Activated naive CD8-positive, alpha-beta T cell treated with anti-CD3 and anti-CD28 coated beads, Interleukin-2, amount 10 ng/mL, durations not matched to agents 7 days and 5 days (primary cell): ENCODE measurements at regions not wholly inside any gene's neighbourhood (a gene's known extent, or its start where the extent isn't known, plus 50 kb on each side); places are given as distances from the start of the nearest gene placed in this dataset.
"Not testable (repeated sequence)": the region's sequence is repeated elsewhere in the genome, so short reads cannot be mapped to it uniquely, and the experiment has no call there.

Experiments used
- ATAC-seq: fragments of 150-1000 bp; cut with Tn5 transposase; one replicate; pipeline ENCODE4 v1.10.0; 2021; ENCODE audit warnings: low read depth, moderate library complexity
- POLR2A ChIA-PET: fragments of 350-600 bp; sonication (Branson Sonifier 250); formaldehyde crosslinking; loops from one replicate; lab custom pipeline; 2021; ENCODE audit warnings: antibody characterized with exemption; lab: Charles Lee
- DNase-seq: peaks from one replicate; pipeline ENCODE4 v3.0.0; 2021
- H3K27ac Mint-ChIP-seq: one replicate; pipeline ENCODE4 v1.8.0; 2022; ENCODE audit warnings: mild to moderate bottlenecking, mixed read lengths
- H3K27me3 Mint-ChIP-seq: one replicate; pipeline ENCODE4 v1.8.0; 2022; ENCODE audit warnings: mild to moderate bottlenecking, moderate library complexity, mixed read lengths
- H3K36me3 Mint-ChIP-seq: one replicate; pipeline ENCODE4 v1.8.0; 2021; ENCODE audit warnings: mild to moderate bottlenecking, mixed read lengths
- H3K4me1 Mint-ChIP-seq: one replicate; pipeline ENCODE4 v1.8.0; 2021; ENCODE audit warnings: mixed read lengths
- H3K4me3 Mint-ChIP-seq: one replicate; pipeline ENCODE4 v1.8.0; 2022; ENCODE audit warnings: mild to moderate bottlenecking, moderate library complexity, mixed read lengths
- H3K9me3 Mint-ChIP-seq: one replicate; pipeline ENCODE4 v1.8.0; 2021; ENCODE audit warnings: mixed read lengths

- H3K27me3 Mint-ChIP-seq, result no peaks in the 10 kb centered on the region
- no peaks in the 10 kb centered on the region for H3K36me3 Mint-ChIP-seq
- ATAC-seq, result no peak
- no peaks in the 10 kb centered on the region for H3K4me1 Mint-ChIP-seq
- H3K4me3 Mint-ChIP-seq, result no peak overlapping the region
- no peak overlapping the region for H3K27ac Mint-ChIP-seq
- POLR2A ChIA-PET, result no interaction called here
- no peaks in the 10 kb centered on the region for H3K9me3 Mint-ChIP-seq
- no peak for DNase-seq
Observed at GRCh38 chr6:74892091-74892490, 313.8 kb downstream of the COL12A1 start.

- DNase-seq (no peak), ATAC-seq (no peak)
- Mint-ChIP-seq H3K4me3 (no peak overlapping the region), H3K27me3 (no peaks in the 10 kb centered on the region), H3K27ac (no peak overlapping the region), H3K36me3 (no peaks in the 10 kb centered on the region), H3K9me3 (no peaks in the 10 kb centered on the region), H3K4me1 (no peaks in the 10 kb centered on the region)
- POLR2A ChIA-PET, result no interaction called here
Observed at GRCh38 chr6:74891349-74891831, 314.5 kb downstream of the COL12A1 start.

GRCh38 chr6:74889635-74890034 lies 316.2 kb downstream of the COL12A1 start:
- ATAC-seq, result no peak
- H3K9me3 Mint-ChIP-seq, result no peaks in the 10 kb centered on the region
- H3K36me3 Mint-ChIP-seq, result no peaks in the 10 kb centered on the region
- H3K4me3 Mint-ChIP-seq, result no peak overlapping the region
- no peak overlapping the region for H3K27ac Mint-ChIP-seq
- no peak for DNase-seq
- POLR2A ChIA-PET, result no interaction called here
- no peaks in the 10 kb centered on the region for H3K27me3 Mint-ChIP-seq
- no peaks in the 10 kb centered on the region for H3K4me1 Mint-ChIP-seq

GRCh38 chr6:74888741-74889140 lies 317.1 kb downstream of the COL12A1 start:
- H3K4me3 Mint-ChIP-seq, H3K9me3 Mint-ChIP-seq, H3K27me3 Mint-ChIP-seq, POLR2A ChIA-PET, H3K36me3 Mint-ChIP-seq, H3K27ac Mint-ChIP-seq, DNase-seq, ATAC-seq, H3K4me1 Mint-ChIP-seq: not testable (repeated sequence)

- Mint-ChIP-seq H3K4me3 (no peak overlapping the region), H3K4me1 (no peaks in the 10 kb centered on the region), H3K27ac (no peak overlapping the region), H3K36me3 (no peaks in the 10 kb centered on the region), H3K27me3 (no peaks in the 10 kb centered on the region), H3K9me3 (peaks cover 2% of the 10 kb centered on the region)
- ATAC-seq (no peak), DNase-seq (no peak)
- POLR2A ChIA-PET, result no interaction called here
Observed at GRCh38 chr6:74879976-74880375, 325.9 kb downstream of the COL12A1 start.

GRCh38 chr6:74879234-74879633 lies 326.6 kb downstream of the COL12A1 start:
- H3K9me3 Mint-ChIP-seq, result peaks cover 2% of the 10 kb centered on the region
- POLR2A ChIA-PET, result no interaction called here
- DNase-seq (no peak), ATAC-seq (no peak)
- no peaks in the 10 kb centered on the region for H3K4me1 Mint-ChIP-seq
- H3K36me3 Mint-ChIP-seq, result no peaks in the 10 kb centered on the region
- no peak overlapping the region for H3K4me3 Mint-ChIP-seq
- H3K27me3 Mint-ChIP-seq, result no peaks in the 10 kb centered on the region
- H3K27ac Mint-ChIP-seq, result no peak overlapping the region

GRCh38 chr6:74875193-74875592 lies 330.7 kb downstream of the COL12A1 start:
- Mint-ChIP-seq H3K27ac (no peak overlapping the region), H3K27me3 (no peaks in the 10 kb centered on the region), H3K4me3 (no peak overlapping the region), H3K9me3 (peaks cover 1% of the 10 kb centered on the region), H3K36me3 (no peaks in the 10 kb centered on the region), H3K4me1 (no peaks in the 10 kb centered on the region)
- POLR2A ChIA-PET, result no interaction called here
- no peak for ATAC-seq
- DNase-seq, result no peak

GRCh38 chr6:74872754-74873476 lies 332.9 kb downstream of the COL12A1 start:
- Mint-ChIP-seq H3K27ac (no peak overlapping the region), H3K4me1 (no peaks in the 10 kb centered on the region), H3K36me3 (no peaks in the 10 kb centered on the region), H3K4me3 (no peak overlapping the region), H3K27me3 (no peaks in the 10 kb centered on the region), H3K9me3 (peaks cover 1% of the 10 kb centered on the region)
- ATAC-seq (no peak), DNase-seq (no peak)
- POLR2A ChIA-PET, result no interaction called here

- POLR2A ChIA-PET, result no interaction called here
- Mint-ChIP-seq H3K36me3 (no peaks in the 10 kb centered on the region), H3K4me1 (no peaks in the 10 kb centered on the region), H3K27me3 (no peaks in the 10 kb centered on the region), H3K27ac (no peak overlapping the region), H3K9me3 (peaks cover 1% of the 10 kb centered on the region), H3K4me3 (no peak overlapping the region)
- ATAC-seq, result no peak
- no peak for DNase-seq
Observed at GRCh38 chr6:74871757-74872156, 334.1 kb downstream of the COL12A1 start.

GRCh38 chr6:74870403-74870802 lies 335.4 kb downstream of the COL12A1 start:
- H3K27ac Mint-ChIP-seq, result no peak overlapping the region
- no peaks in the 10 kb centered on the region for H3K4me1 Mint-ChIP-seq
- H3K36me3 Mint-ChIP-seq, result no peaks in the 10 kb centered on the region
- DNase-seq (no peak), ATAC-seq (no peak)
- H3K4me3 Mint-ChIP-seq, result no peak overlapping the region
- no peaks in the 10 kb centered on the region for H3K9me3 Mint-ChIP-seq
- POLR2A ChIA-PET, result no interaction called here
- no peaks in the 10 kb centered on the region for H3K27me3 Mint-ChIP-seq

GRCh38 chr6:74867291-74867690 lies 338.6 kb downstream of the COL12A1 start:
- H3K4me1 Mint-ChIP-seq, result no peaks in the 10 kb centered on the region
- POLR2A ChIA-PET, result no interaction called here
- no peak overlapping the region for H3K4me3 Mint-ChIP-seq
- DNase-seq (no peak), ATAC-seq (no peak)
- no peaks in the 10 kb centered on the region for H3K27me3 Mint-ChIP-seq
- no peak overlapping the region for H3K27ac Mint-ChIP-seq
- H3K36me3 Mint-ChIP-seq, result no peaks in the 10 kb centered on the region
- H3K9me3 Mint-ChIP-seq, result peaks cover 3% of the 10 kb centered on the region

- POLR2A ChIA-PET, result no interaction called here
- Mint-ChIP-seq H3K4me1 (no peaks in the 10 kb centered on the region), H3K4me3 (no peak overlapping the region), H3K9me3 (peaks cover 3% of the 10 kb centered on the region), H3K27ac (no peak overlapping the region), H3K36me3 (no peaks in the 10 kb centered on the region), H3K27me3 (no peaks in the 10 kb centered on the region)
- ATAC-seq (no peak), DNase-seq (no peak)
Observed at GRCh38 chr6:74863968-74864367, 341.9 kb downstream of the COL12A1 start.

GRCh38 chr6:74860456-74860855 lies 345.4 kb downstream of the COL12A1 start:
- Mint-ChIP-seq H3K9me3 (peaks cover 3% of the 10 kb centered on the region), H3K27ac (no peak overlapping the region), H3K36me3 (no peaks in the 10 kb centered on the region), H3K4me3 (no peak overlapping the region), H3K4me1 (no peaks in the 10 kb centered on the region), H3K27me3 (no peaks in the 10 kb centered on the region)
- no peak for ATAC-seq
- no peak for DNase-seq
- POLR2A ChIA-PET, result no interaction called here

GRCh38 chr6:74857157-74857556 lies 348.7 kb downstream of the COL12A1 start:
- POLR2A ChIA-PET, result no interaction called here
- no peaks in the 10 kb centered on the region for H3K27me3 Mint-ChIP-seq
- no peaks in the 10 kb centered on the region for H3K36me3 Mint-ChIP-seq
- no peaks in the 10 kb centered on the region for H3K9me3 Mint-ChIP-seq
- H3K4me1 Mint-ChIP-seq, result no peaks in the 10 kb centered on the region
- ATAC-seq (no peak), DNase-seq (no peak)
- H3K4me3 Mint-ChIP-seq, result no peak overlapping the region
- no peak overlapping the region for H3K27ac Mint-ChIP-seq
